ENCODE measurements at regions not wholly inside any gene's neighbourhood (a gene's known extent, or its start where the extent isn't known, plus 50 kb on each side); places are given as distances from the start of the nearest gene placed in this dataset.

DNA sequence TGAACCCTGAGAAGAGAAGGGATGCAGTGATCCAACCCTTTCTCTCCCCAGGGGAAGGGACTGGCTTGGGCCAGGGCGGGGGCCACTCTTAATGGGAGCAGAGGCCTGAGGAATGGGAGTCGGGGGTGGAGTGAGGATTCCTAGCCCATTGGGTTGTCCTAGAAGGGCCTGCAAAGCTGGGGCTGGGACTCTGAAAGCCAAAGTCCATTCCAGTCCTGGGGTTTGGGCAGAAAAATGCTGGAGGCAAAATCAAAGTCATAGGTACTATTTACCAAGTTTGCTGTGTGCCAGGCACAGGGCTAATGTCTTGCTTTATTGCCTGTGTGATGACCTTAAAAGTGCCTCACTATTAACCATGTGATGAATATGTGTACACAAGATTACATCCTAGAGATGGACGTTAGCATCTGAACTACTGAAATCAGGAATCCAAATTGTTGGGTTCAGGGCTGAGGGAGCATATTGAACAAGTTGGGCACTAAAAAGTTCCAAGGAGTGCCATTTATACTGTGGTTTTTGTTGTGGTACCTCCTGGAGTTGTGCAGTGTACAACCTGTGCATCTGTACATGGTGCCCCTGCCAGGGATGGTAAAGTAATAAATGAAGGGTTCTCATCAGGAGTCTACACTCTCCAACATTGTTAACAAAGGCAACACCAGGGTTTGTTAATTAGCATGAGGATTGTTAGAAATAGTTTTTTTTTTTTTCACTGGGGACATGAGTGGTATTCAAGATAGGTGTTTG, 84.4 kb upstream of the NKD1 start:
- H3K4me2 ChIP-seq (ENCODE audit: extremely low read depth, insufficient read depth, low read length) = no peak overlapping the region
- no peak overlapping the region for H3K27ac ChIP-seq (ENCODE audit: insufficient read depth, low read length)
- no peaks in the 10 kb centered on the region for H3K4me1 ChIP-seq (ENCODE audit: control insufficient read depth, extremely low read depth, insufficient read depth, low read length)
- H3K36me3 ChIP-seq (ENCODE audit: control insufficient read depth, insufficient read depth, low read length) = no peaks in the 10 kb centered on the region
- no peak overlapping the region for H3K4me3 ChIP-seq (replicated peaks in 1 of 4; ENCODE audit: control extremely low read depth in 1 of 4, insufficient read depth in 1 of 4, low read depth in 3 of 4, low read length in 4 of 4)
- no peak overlapping the region for H2AFZ ChIP-seq (ENCODE audit: low read length)
- no peaks in the 10 kb centered on the region for H3K9me3 ChIP-seq (ENCODE audit: control insufficient read depth, insufficient read depth, low read depth, low read length)
- H3K79me2 ChIP-seq (ENCODE audit: control insufficient read depth, insufficient read depth, low read length) = no peaks in the 10 kb centered on the region
- no peaks in the 10 kb centered on the region for H4K20me1 ChIP-seq (ENCODE audit: control insufficient read depth, extremely low read depth, insufficient read depth, low read length)
- TF ChIP-seq EZH2 (IDR thresholded peaks at IDR 0.05; ENCODE audit: low read length, missing control alignments) (no peak), CTCF (conservative IDR thresholded peaks at IDR 0.05 in 1 of 2, IDR thresholded peaks at IDR 0.05 in 1 of 2; ENCODE audit: low read depth in 1 of 2, low read length in 2 of 2) (no peak)
- no peak for DNase-seq (ENCODE audit: low read depth in 2 of 2)
- peaks cover 6% of the 10 kb centered on the region for H3K27me3 ChIP-seq (ENCODE audit: control insufficient read depth, insufficient read depth, low read length)
- H3K9ac ChIP-seq (ENCODE audit: insufficient read depth, low read length) = no peak overlapping the region

DNA sequence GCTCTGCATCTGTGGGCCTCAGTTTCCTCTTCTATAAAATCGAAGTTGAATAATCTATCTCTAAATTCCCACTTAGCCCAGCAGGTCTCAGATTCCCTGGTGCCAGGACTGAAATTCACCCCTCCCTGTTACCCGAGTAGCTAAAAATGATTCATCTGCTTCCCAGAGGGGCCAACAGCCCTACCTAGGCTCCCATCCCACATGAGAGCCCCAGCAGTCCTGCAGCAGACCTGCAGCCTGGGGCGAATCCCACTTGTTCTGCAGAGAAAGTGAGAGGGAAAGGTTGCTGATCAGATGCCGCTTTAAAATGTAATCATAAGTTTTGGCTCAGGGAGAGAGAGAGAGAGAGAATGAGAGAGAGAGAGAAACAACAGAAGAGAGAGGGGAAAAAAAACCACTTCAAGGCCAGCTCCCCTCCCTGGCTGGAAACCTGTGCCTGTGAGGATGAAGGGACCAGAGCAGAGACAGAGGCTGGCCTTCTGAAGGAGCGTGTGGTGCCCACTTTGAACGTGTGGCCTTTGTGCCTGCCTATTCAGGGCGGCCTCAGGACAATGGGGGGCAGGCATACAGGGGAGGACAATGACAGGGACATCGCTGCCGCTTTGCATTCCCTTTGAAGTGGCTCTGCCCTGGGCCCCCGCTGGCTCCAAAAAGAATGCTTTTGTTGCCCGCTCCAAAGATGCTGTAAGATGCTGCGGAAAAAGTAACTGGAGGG, 85.2 kb upstream of the NKD1 start:
- Histone ChIP-seq H3K4me2 (ENCODE audit: extremely low read depth, insufficient read depth, low read length) (no peak overlapping the region), H3K9me3 (ENCODE audit: control insufficient read depth, insufficient read depth, low read depth, low read length) (no peaks in the 10 kb centered on the region), H3K79me2 (ENCODE audit: control insufficient read depth, insufficient read depth, low read length) (no peaks in the 10 kb centered on the region), H3K27ac (ENCODE audit: insufficient read depth, low read length) (no peak overlapping the region), H3K36me3 (ENCODE audit: control insufficient read depth, insufficient read depth, low read length) (no peaks in the 10 kb centered on the region), H3K4me1 (ENCODE audit: control insufficient read depth, extremely low read depth, insufficient read depth, low read length) (no peaks in the 10 kb centered on the region), H2AFZ (ENCODE audit: low read length) (no peak overlapping the region), H4K20me1 (ENCODE audit: control insufficient read depth, extremely low read depth, insufficient read depth, low read length) (no peaks in the 10 kb centered on the region), H3K9ac (ENCODE audit: insufficient read depth, low read length) (no peak overlapping the region), H3K27me3 (ENCODE audit: control insufficient read depth, insufficient read depth, low read length) (peaks cover 5% of the 10 kb centered on the region), H3K4me3 (replicated peaks in 1 of 4; ENCODE audit: control extremely low read depth in 1 of 4, insufficient read depth in 1 of 4, low read depth in 3 of 4, low read length in 4 of 4) (no peak overlapping the region)
- TF ChIP-seq EZH2 (IDR thresholded peaks at IDR 0.05; ENCODE audit: low read length, missing control alignments) (no peak), CTCF (conservative IDR thresholded peaks at IDR 0.05 in 1 of 2, IDR thresholded peaks at IDR 0.05 in 1 of 2; ENCODE audit: low read depth in 1 of 2, low read length in 2 of 2) (no peak)
- DNase-seq (ENCODE audit: low read depth in 2 of 2) = no peak

DNA sequence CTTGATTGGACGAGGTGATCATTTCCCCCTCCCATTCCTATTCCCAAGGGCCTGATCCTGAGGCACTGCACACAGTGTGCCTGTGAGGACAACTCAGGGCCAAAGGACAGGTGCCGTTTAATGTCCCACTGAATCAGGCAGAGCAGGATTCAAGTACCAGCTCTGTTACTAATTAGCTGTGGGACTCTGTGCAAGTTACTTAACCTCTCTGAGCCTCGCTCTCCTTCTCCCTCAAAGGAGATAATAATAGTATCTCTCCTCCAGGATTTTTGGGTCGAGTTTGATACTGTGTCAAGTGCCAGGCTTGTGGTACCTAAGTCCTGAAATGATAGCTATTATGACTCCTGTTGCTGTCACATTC, 86.8 kb upstream of the NKD1 start:
- TF ChIP-seq EZH2 (IDR thresholded peaks at IDR 0.05; ENCODE audit: low read length, missing control alignments) = no peak
- TF ChIP-seq CTCF (conservative IDR thresholded peaks at IDR 0.05 in 1 of 2, IDR thresholded peaks at IDR 0.05 in 1 of 2; ENCODE audit: low read depth in 1 of 2, low read length in 2 of 2) = no peak
- Histone ChIP-seq H3K79me2 (ENCODE audit: control insufficient read depth, insufficient read depth, low read length) (no peaks in the 10 kb centered on the region), H3K4me3 (replicated peaks in 1 of 4; ENCODE audit: control extremely low read depth in 1 of 4, insufficient read depth in 1 of 4, low read depth in 3 of 4, low read length in 4 of 4) (no peak overlapping the region), H3K27ac (ENCODE audit: insufficient read depth, low read length) (no peak overlapping the region), H3K36me3 (ENCODE audit: control insufficient read depth, insufficient read depth, low read length) (no peaks in the 10 kb centered on the region), H4K20me1 (ENCODE audit: control insufficient read depth, extremely low read depth, insufficient read depth, low read length) (no peaks in the 10 kb centered on the region), H3K9ac (ENCODE audit: insufficient read depth, low read length) (no peak overlapping the region), H3K27me3 (ENCODE audit: control insufficient read depth, insufficient read depth, low read length) (peaks cover 4% of the 10 kb centered on the region), H2AFZ (ENCODE audit: low read length) (no peak overlapping the region), H3K4me1 (ENCODE audit: control insufficient read depth, extremely low read depth, insufficient read depth, low read length) (no peaks in the 10 kb centered on the region), H3K4me2 (ENCODE audit: extremely low read depth, insufficient read depth, low read length) (no peak overlapping the region), H3K9me3 (ENCODE audit: control insufficient read depth, insufficient read depth, low read depth, low read length) (no peaks in the 10 kb centered on the region)
- no peak for DNase-seq (ENCODE audit: low read depth in 2 of 2)
